Keratinocyte (primary cell): ENCODE measurements at regions not wholly inside any gene's neighbourhood (a gene's known extent, or its start where the extent isn't known, plus 50 kb on each side); places are given as distances from the start of the nearest gene placed in this dataset.

Experiments
- DNase-seq: peaks from one replicate; pipeline ENCODE4 v3.0.0-alpha.2; 2011; ENCODE audit warnings: low read depth, missing footprints, low spot score
- FAIRE-seq: peaks from 2 replicates; lab custom pipeline; 2011; peaks lifted over from hg19 to GRCh38; lab: Jason Lieb, UNC
- H2AFZ ChIP-seq: 2 replicates; pipeline ENCODE4 v1.6.0; 2012; ENCODE audit warnings: low read length, control low read depth, inconsistent platforms; ENCODE audit not compliant: control insufficient read depth
- H3K27ac ChIP-seq: 2 replicates; pipeline ENCODE4 v1.5.1; 2011; ENCODE audit warnings: low read length; ENCODE audit not compliant: control insufficient read depth, insufficient read depth
- H3K27me3 ChIP-seq: 3 replicates; pipeline ENCODE4 v1.6.0; 2011; ENCODE audit warnings: low read length; ENCODE audit not compliant: control insufficient read depth, insufficient read depth; ENCODE audit errors: extremely low read depth
- H3K36me3 ChIP-seq, 2 experiments: 2 replicates in 1 of 2; 3 replicates in 1 of 2; pipeline ENCODE4 v1.5.1; 2011; ENCODE audit warnings: low read length in 2 of 2, mild to moderate bottlenecking in 1 of 2; ENCODE audit not compliant: control insufficient read depth in 2 of 2, insufficient read depth in 2 of 2; ENCODE audit errors: extremely low read depth in 1 of 2
- H3K4me1 ChIP-seq: 3 replicates; pipeline ENCODE4 v1.5.1; 2011; ENCODE audit warnings: low read length; ENCODE audit not compliant: control insufficient read depth, insufficient read depth; ENCODE audit errors: extremely low read depth
- H3K4me2 ChIP-seq: 3 replicates; pipeline ENCODE4 v1.6.0; 2011; ENCODE audit warnings: low read depth, low read length; ENCODE audit not compliant: control insufficient read depth, insufficient read depth; ENCODE audit errors: extremely low read depth
- H3K4me3 ChIP-seq, 3 experiments: fragments of 200-600 bp in 1 of 3; sonication (generic) in 1 of 3; 2 replicates in 2 of 3; 3 replicates in 1 of 3; pipeline ENCODE4 v1.5.1; 2011 to 2016; ENCODE audit warnings: low read length in 3 of 3, mild to moderate bottlenecking in 3 of 3, control low read depth in 2 of 3, inconsistent platforms in 1 of 3, low read depth in 1 of 3, mixed read lengths in 1 of 3, mixed run types in 1 of 3, moderate library complexity in 1 of 3; ENCODE audit not compliant: control insufficient read depth in 2 of 3, insufficient read depth in 2 of 3; ENCODE audit errors: extremely low read depth in 1 of 3
- H3K79me2 ChIP-seq: 2 replicates; pipeline ENCODE4 v1.6.0; 2012; ENCODE audit warnings: low read length; ENCODE audit not compliant: control insufficient read depth, insufficient read depth
- H3K9ac ChIP-seq: 3 replicates; pipeline ENCODE4 v1.6.0; 2011; ENCODE audit warnings: low read length; ENCODE audit not compliant: control insufficient read depth, insufficient read depth; ENCODE audit errors: extremely low read depth
- H3K9me1 ChIP-seq: 3 replicates; pipeline ENCODE4 v1.6.0; 2011; ENCODE audit warnings: low read length; ENCODE audit not compliant: control insufficient read depth, insufficient read depth; ENCODE audit errors: extremely low read depth
- H3K9me3 ChIP-seq: 2 replicates; pipeline ENCODE4 v1.5.1; 2012; ENCODE audit warnings: low read depth, low read length; ENCODE audit not compliant: control insufficient read depth
- H4K20me1 ChIP-seq: 3 replicates; pipeline ENCODE4 v1.6.0; 2011; ENCODE audit warnings: low read length; ENCODE audit not compliant: control insufficient read depth, insufficient read depth; ENCODE audit errors: extremely low read depth
- CTCF ChIP-seq, 3 experiments: IDR thresholded peaks in 1 of 3; conservative IDR thresholded peaks in 1 of 3; optimal IDR thresholded peaks in 1 of 3; 2 replicates in 2 of 3; 3 replicates in 1 of 3; pipeline versions ENCODE3 to v1.5.1; 2011; ENCODE audit warnings: low read length in 3 of 3, mild to moderate bottlenecking in 3 of 3, moderate library complexity in 2 of 3, control low read depth in 1 of 3, inconsistent platforms in 1 of 3; ENCODE audit not compliant: insufficient read depth in 2 of 3; ENCODE audit errors: extremely low read depth in 1 of 3
- EZH2 ChIP-seq: IDR thresholded peaks from one replicate; pipeline ENCODE4 v1.6.1; 2012; ENCODE audit warnings: inconsistent platforms, mild to moderate bottlenecking, low read length, moderate library complexity
- dilution Hi-C: fragments of 300-500 bp; cut with MboI; formaldehyde crosslinking; loops from one replicate; pipeline ENCODE4 v1.7.0; 2020; ENCODE audit warnings: low sequenced_read_pairs; ENCODE audit not compliant: extremely low pct_ligation_motif_present

- Histone ChIP-seq H3K79me2 (no peaks in the 10 kb centered on the region), H3K36me3 (no peaks in the 10 kb centered on the region), H3K4me1 (no peaks in the 10 kb centered on the region), H3K9me1 (no peaks in the 10 kb centered on the region), H4K20me1 (no peaks in the 10 kb centered on the region), H3K27me3 (no peaks in the 10 kb centered on the region), H3K9me3 (no peaks in the 10 kb centered on the region), H2AFZ (no peak overlapping the region), H3K27ac (no peak overlapping the region), H3K4me3 (no peak overlapping the region), H3K9ac (no peak overlapping the region), H3K4me2 (no peak overlapping the region)
- DNase-seq (no peak), FAIRE-seq (no peak)
- TF ChIP-seq EZH2 (no peak), CTCF (optimal IDR thresholded peaks at IDR 0.05 in 1 of 3, IDR thresholded peaks at IDR 0.05 in 1 of 3, conservative IDR thresholded peaks at IDR 0.05 in 1 of 3; ENCODE audit: extremely low read depth in 1 of 3, insufficient read depth in 2 of 3, low read length in 3 of 3) (no peak)
- dilution Hi-C loops = no loop called here
Observed at GRCh38 chr5:44659334-44659733, 149.4 kb upstream of the MRPS30 start.

- H3K4me2 ChIP-seq = no peak overlapping the region
- DNase-seq = no peak
- no peaks in the 10 kb centered on the region for H3K27me3 ChIP-seq
- dilution Hi-C loops = no loop called here
- no peak overlapping the region for H3K4me3 ChIP-seq
- no peak for FAIRE-seq
- no peak overlapping the region for H3K9ac ChIP-seq
- TF ChIP-seq CTCF (optimal IDR thresholded peaks at IDR 0.05 in 1 of 3, IDR thresholded peaks at IDR 0.05 in 1 of 3, conservative IDR thresholded peaks at IDR 0.05 in 1 of 3; ENCODE audit: extremely low read depth in 1 of 3, insufficient read depth in 2 of 3, low read length in 3 of 3) (no peak), EZH2 (no peak)
- H3K27ac ChIP-seq = no peak overlapping the region
- no peaks in the 10 kb centered on the region for H4K20me1 ChIP-seq
- H3K9me1 ChIP-seq = no peaks in the 10 kb centered on the region
- H2AFZ ChIP-seq = no peak overlapping the region
- H3K79me2 ChIP-seq = no peaks in the 10 kb centered on the region
- no peaks in the 10 kb centered on the region for H3K4me1 ChIP-seq
- H3K36me3 ChIP-seq = no peaks in the 10 kb centered on the region
- no peaks in the 10 kb centered on the region for H3K9me3 ChIP-seq
Observed at GRCh38 chr5:44652674-44653073, 156.1 kb upstream of the MRPS30 start.
